Rectal smooth muscle tissue (tissue), 1 donor: ENCODE measurements at regions not wholly inside any gene's neighbourhood (a gene's known extent, or its start where the extent isn't known, plus 50 kb on each side); places are given as distances from the start of the nearest gene placed in this dataset.
"Not testable (repeated sequence)": the region's sequence is repeated elsewhere in the genome, so short reads cannot be mapped to it uniquely, and the experiment has no call there.

Experiments
- H3K27ac ChIP-seq: one replicate; pipeline ENCODE4 v1.7.0; 2013; ENCODE audit warnings: low read depth, low read length, inconsistent platforms
- H3K27me3 ChIP-seq: one replicate; pipeline ENCODE4 v1.7.0; 2013; ENCODE audit warnings: low read length; ENCODE audit not compliant: control insufficient read depth, insufficient read depth
- H3K36me3 ChIP-seq: one replicate; pipeline ENCODE4 v1.7.0; 2013; ENCODE audit warnings: low read length; ENCODE audit not compliant: control insufficient read depth, insufficient read depth
- H3K4me1 ChIP-seq: one replicate; pipeline ENCODE4 v1.7.0; 2013; ENCODE audit warnings: low read length; ENCODE audit not compliant: control insufficient read depth, insufficient read depth
- H3K4me3 ChIP-seq: one replicate; pipeline ENCODE4 v1.7.0; 2013; ENCODE audit warnings: low read length
- H3K9ac ChIP-seq: one replicate; pipeline ENCODE4 v1.7.0; 2013; ENCODE audit warnings: low read length

DNA sequence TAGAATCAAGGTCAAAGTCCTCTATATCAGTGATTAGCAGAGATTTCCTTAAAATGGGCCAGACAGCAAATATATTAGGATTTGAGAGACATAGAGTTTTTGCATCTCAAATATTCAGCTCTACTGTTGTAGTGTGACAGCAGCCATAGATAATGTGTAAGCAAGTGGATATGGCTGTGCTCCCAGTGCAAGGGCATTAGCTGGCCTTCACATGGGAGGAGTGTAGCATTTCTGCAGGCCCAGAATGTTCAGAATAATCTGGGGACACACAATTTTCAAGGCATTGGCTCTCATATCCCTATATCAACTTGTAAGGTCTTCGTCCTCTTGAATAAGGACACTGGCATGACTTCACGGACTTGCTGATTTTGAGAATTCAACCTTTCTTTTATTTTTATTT lies 402.3 kb upstream of the ADAMTS5 start:
- H3K36me3 ChIP-seq: no peaks in the 10 kb centered on the region

DNA sequence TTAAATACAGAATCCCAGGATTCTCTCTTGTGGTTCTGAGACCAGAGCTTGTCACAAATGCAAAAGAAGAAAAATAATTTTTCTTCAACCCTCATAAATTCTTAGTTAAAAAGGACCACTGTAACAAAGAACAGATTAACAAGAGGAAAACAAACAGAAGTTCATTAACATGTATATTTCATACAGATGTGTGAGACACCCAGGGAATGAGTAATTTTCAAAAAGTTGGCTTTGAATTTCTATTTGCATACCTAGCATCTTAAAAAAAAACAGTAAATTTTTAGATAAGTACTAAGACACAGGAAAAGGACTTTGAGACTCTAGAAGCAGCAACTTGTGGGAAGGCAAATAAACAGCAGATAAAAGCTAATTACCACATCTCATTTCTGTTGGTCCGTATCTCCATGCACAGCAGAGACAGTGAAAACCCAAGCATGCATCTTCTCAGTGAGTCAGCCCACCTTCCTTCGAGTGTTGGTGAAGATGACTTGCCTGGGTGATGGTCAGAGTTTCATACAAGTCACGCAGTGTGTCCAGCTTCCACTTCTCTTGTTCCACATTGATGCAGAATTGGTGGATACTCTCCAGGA lies 399.9 kb upstream of the ADAMTS5 start:
- no peaks in the 10 kb centered on the region for H3K4me1 ChIP-seq
- no peaks in the 10 kb centered on the region for H3K36me3 ChIP-seq
- no peak overlapping the region for H3K27ac ChIP-seq
- no peak overlapping the region for H3K9ac ChIP-seq
- no peak overlapping the region for H3K4me3 ChIP-seq
- H3K27me3 ChIP-seq: no peaks in the 10 kb centered on the region

More for the DNA sequence above, 402.3 kb upstream of the ADAMTS5 start:
- Histone ChIP-seq H3K27me3 (no peaks in the 10 kb centered on the region), H3K4me1 (no peaks in the 10 kb centered on the region), H3K9ac (no peak overlapping the region), H3K4me3 (no peak overlapping the region), H3K27ac (no peak overlapping the region)

- Histone ChIP-seq H3K27me3 (no peaks in the 10 kb centered on the region), H3K4me1 (no peaks in the 10 kb centered on the region), H3K9ac (no peak overlapping the region), H3K36me3 (no peaks in the 10 kb centered on the region), H3K4me3 (no peak overlapping the region), H3K27ac (no peak overlapping the region)
These were observed 399.1 kb upstream of the ADAMTS5 start for GRCh38 chr21:27366036-27366435.

DNA sequence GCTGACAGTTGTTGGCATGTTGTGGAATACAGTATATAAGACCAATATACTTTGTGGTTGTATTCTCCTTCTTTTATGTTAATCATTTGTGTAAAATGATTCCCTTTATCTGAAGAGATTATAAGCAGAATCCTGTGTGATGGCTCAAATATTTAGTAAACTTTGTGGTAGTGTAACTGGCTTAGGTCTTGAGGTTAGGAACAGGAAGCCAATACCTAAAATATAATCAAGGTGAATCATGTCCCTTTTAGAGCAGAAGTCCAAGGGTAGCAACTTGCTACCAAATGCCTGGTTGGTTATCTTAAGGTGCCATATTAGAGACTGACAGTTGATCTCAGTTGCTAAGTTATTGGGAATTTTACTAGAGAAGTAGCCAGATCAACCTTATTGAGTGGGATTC lies 398.5 kb upstream of the ADAMTS5 start:
- no peaks in the 10 kb centered on the region for H3K27me3 ChIP-seq
- no peaks in the 10 kb centered on the region for H3K36me3 ChIP-seq
- no peaks in the 10 kb centered on the region for H3K4me1 ChIP-seq
- no peak overlapping the region for H3K27ac ChIP-seq
- H3K9ac ChIP-seq: no peak overlapping the region
- H3K4me3 ChIP-seq: no peak overlapping the region

DNA sequence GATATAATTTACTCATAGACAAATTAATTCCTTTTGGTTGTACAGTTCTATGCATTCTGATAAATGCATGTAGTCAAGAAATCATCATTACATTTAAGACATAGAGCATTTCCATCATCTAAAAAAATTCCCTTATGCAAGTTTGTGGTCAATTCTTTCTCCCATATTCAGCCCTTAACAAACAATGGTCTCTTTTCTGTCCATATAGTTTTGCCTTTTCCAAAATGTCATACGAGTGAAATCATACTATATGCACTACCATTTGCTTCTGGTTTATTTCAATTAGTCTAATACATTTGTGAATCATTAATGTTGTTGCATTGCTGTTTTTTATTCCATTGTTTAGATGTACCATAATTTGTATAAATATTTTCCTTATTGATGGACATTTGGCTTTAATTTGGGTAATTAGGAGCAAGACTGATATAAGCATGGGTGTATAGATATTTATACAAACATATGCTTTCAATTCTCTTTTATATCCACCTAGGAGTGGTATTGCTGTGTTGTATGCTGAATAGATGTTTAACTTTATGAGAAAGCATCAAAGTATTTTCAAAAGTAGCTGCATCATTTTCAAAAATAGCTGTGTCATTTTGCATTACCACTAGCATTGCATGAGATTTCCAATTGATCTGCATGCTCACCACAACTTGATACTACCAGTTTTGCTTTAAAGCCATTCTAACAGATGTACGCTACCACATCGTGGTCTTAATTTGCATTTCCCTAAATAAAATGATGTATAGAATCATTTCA lies 397.0 kb upstream of the ADAMTS5 start:
- H3K9ac ChIP-seq: no peak overlapping the region
- peaks cover 2% of the 10 kb centered on the region for H3K4me1 ChIP-seq
- H3K4me3 ChIP-seq: no peak overlapping the region
- no peaks in the 10 kb centered on the region for H3K27me3 ChIP-seq
- H3K27ac ChIP-seq: no peak overlapping the region
- no peaks in the 10 kb centered on the region for H3K36me3 ChIP-seq

GRCh38 chr21:27362249-27362648 lies 395.4 kb upstream of the ADAMTS5 start:
- H3K4me3 ChIP-seq: no peak overlapping the region
- H3K4me1 ChIP-seq: peaks cover 7% of the 10 kb centered on the region
- no peak overlapping the region for H3K9ac ChIP-seq
- no peaks in the 10 kb centered on the region for H3K36me3 ChIP-seq
- no peaks in the 10 kb centered on the region for H3K27me3 ChIP-seq
- no peak overlapping the region for H3K27ac ChIP-seq

DNA sequence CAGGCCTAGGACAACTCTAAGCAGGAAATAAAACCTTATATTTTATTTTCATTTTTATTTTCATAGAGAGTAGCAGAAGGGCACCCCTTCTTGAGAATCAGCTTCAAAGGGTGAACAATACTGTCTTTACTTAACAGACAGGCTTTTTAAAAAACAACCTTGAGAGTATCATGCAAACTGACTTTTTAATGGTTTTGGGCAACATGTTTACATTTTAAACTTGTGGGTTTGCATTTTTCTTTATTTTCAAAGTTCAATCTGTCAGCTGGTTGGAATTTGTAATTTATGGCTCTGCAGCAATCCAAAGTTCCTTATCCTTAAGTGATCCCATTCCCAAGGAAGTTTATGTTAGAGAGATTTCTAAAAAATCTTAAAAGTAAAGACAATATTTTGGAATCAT lies 392.3 kb upstream of the ADAMTS5 start:
- Histone ChIP-seq H3K4me3 (no peak overlapping the region), H3K9ac (no peak overlapping the region)

GRCh38 chr21:27352885-27353284 lies 386.0 kb upstream of the ADAMTS5 start:
- no peak overlapping the region for H3K27ac ChIP-seq
- no peaks in the 10 kb centered on the region for H3K27me3 ChIP-seq
- H3K4me1 ChIP-seq: no peaks in the 10 kb centered on the region
- H3K4me3 ChIP-seq: no peak overlapping the region
- no peak overlapping the region for H3K9ac ChIP-seq
- no peaks in the 10 kb centered on the region for H3K36me3 ChIP-seq

More for the DNA sequence above, 392.3 kb upstream of the ADAMTS5 start:
- Histone ChIP-seq H3K27me3 (no peaks in the 10 kb centered on the region), H3K4me1 (peaks cover 7% of the 10 kb centered on the region), H3K27ac (no peak overlapping the region), H3K36me3 (no peaks in the 10 kb centered on the region)

DNA sequence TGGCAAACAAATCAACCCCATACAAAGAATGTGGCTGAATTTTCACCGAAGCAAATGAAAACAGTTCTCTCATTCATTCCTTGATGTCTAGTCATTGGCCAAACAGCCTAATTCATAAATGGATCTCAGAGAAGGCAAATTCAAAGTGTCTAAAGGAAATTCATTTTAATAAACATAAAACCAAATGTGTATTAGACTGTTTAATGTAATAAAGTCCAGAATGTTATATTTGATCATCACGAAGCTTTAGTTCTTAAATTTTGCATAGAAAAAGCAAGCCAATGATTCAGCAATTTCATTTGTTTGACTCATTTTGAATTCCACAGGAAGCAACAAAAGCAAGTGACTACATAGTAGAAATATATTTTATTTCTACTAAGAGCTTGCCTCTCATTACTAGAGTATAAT lies 379.2 kb upstream of the ADAMTS5 start:
- H3K4me3 ChIP-seq: no peak overlapping the region
- H3K36me3 ChIP-seq: no peaks in the 10 kb centered on the region
- H3K4me1 ChIP-seq: no peaks in the 10 kb centered on the region
- H3K27ac ChIP-seq: no peak overlapping the region
- no peaks in the 10 kb centered on the region for H3K27me3 ChIP-seq
- no peak overlapping the region for H3K9ac ChIP-seq

DNA sequence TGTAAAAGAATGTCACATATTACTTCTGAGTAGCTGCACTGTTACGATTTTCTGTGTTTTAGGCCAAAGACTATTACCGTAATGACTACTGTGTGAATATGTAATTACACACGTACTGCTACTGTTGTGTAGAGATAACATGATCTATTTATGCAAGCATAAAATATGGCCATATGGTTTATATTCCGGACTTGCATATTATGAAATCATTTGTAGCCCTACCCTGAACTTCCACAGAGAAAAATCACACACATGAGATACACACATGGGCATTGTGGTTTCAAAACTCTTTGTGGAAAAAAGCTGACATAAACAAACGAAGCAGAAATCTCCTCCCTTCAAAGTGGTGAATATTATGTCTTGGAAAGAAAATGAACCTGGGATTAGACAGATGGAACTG lies 373.0 kb upstream of the ADAMTS5 start:
- Histone ChIP-seq H3K27ac (no peak overlapping the region), H3K27me3 (no peaks in the 10 kb centered on the region), H3K9ac (no peak overlapping the region), H3K36me3 (no peaks in the 10 kb centered on the region), H3K4me3 (no peak overlapping the region), H3K4me1 (no peaks in the 10 kb centered on the region)

DNA sequence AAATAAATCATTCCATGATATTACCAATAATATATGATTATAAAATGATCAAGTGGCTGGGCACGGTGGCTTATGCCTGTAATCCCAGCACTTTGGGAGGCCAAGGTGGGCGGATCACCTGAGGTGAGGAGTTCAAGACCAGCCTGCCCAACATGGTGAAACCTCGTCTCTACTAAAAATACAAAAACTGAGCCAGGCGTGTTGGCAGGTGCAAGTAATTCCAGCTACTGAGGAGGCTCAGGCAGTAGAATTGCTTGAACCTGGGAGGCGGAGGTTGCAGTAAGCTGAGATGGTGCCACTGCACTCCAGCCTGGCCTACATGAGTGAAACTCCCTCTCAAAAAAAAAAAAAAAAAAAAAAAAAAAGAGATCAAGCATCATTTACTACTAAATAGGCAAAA lies 371.1 kb upstream of the ADAMTS5 start:
- H3K4me3 ChIP-seq, H3K27me3 ChIP-seq, H3K9ac ChIP-seq, H3K4me1 ChIP-seq, H3K27ac ChIP-seq, H3K36me3 ChIP-seq: not testable (repeated sequence)

DNA sequence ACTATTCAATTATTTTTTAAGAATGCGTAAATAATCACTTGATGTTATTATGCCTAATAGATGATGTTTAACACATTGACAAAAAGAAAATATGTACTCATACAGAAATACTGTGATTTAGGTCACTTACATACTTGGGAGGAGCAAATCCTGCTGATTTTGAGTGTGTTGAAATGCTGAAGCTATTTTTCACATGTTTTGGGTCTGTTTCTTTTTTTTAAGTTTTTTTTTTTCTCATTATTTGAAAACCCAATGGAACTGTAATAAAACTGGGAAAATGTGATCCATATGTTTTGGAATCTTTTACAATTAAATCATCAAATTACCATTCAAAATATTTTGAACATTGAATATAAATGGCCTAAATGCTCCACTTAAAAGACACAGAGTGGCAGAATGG lies 366.2 kb upstream of the ADAMTS5 start:
- Histone ChIP-seq H3K27ac (no peak overlapping the region), H3K4me1 (no peaks in the 10 kb centered on the region), H3K27me3 (no peaks in the 10 kb centered on the region), H3K36me3 (no peaks in the 10 kb centered on the region), H3K4me3 (no peak overlapping the region), H3K9ac (no peak overlapping the region)

GRCh38 chr21:27329255-27329851 lies 362.5 kb upstream of the ADAMTS5 start:
- no peaks in the 10 kb centered on the region for H3K4me1 ChIP-seq
- no peaks in the 10 kb centered on the region for H3K27me3 ChIP-seq
- no peak overlapping the region for H3K9ac ChIP-seq
- H3K4me3 ChIP-seq: no peak overlapping the region
- no peak overlapping the region for H3K27ac ChIP-seq
- H3K36me3 ChIP-seq: no peaks in the 10 kb centered on the region
